ENCODE measurements at regions not wholly inside any gene's neighbourhood (a gene's known extent, or its start where the extent isn't known, plus 50 kb on each side); places are given as distances from the start of the nearest gene placed in this dataset.

DNA sequence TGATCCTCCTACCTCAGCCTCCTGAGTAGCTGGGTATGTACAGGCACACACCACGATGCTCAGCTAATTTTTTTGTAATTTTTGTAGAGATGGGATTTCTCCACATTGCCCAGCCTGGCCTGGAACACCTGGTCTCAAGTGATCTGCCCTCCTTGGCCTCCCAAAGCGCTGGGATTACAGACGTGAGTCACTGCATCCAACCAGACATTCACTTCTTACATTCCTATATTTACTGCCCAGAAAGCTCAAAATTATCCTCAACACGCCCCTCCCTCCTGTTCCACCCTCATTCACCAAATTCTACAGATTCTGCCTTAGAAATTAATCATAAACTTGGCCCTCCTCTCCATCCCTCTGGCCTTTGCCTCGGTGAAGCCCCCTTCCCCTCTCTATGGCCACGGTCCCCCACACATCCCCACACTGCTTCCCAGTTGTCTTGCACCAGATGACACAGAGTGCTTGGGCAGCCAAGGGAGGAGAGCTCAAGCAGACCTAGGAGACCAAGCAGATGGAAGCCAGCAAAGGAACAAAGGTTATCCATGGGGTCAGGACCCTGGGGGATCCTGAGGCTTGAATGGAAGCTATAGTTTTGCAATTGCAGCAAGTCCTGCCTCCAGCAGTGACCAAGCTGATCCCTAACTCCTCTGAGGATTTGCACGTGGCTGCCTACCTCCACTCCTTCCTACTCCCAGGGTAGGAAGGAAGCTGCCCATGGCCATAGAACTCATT lies 213.2 kb upstream of the FOXN3 start:
- TF ChIP-seq REST (IDR thresholded peaks at IDR 0.05; ENCODE audit: insufficient read depth in 1 of 2, low read depth in 2 of 2, low read length in 2 of 2) = no peak
- no peak for TF ChIP-seq SIN3A (IDR thresholded peaks at IDR 0.05; ENCODE audit: borderline replicate concordance, insufficient read depth, low read length)
- no peak for TF ChIP-seq POLR2AphosphoS5 (IDR thresholded peaks at IDR 0.05; ENCODE audit: low read depth, low read length)
